ENCODE measurements at regions not wholly inside any gene's neighbourhood (a gene's known extent, or its start where the extent isn't known, plus 50 kb on each side); places are given as distances from the start of the nearest gene placed in this dataset.

- TF ChIP-seq, protein P1, sequence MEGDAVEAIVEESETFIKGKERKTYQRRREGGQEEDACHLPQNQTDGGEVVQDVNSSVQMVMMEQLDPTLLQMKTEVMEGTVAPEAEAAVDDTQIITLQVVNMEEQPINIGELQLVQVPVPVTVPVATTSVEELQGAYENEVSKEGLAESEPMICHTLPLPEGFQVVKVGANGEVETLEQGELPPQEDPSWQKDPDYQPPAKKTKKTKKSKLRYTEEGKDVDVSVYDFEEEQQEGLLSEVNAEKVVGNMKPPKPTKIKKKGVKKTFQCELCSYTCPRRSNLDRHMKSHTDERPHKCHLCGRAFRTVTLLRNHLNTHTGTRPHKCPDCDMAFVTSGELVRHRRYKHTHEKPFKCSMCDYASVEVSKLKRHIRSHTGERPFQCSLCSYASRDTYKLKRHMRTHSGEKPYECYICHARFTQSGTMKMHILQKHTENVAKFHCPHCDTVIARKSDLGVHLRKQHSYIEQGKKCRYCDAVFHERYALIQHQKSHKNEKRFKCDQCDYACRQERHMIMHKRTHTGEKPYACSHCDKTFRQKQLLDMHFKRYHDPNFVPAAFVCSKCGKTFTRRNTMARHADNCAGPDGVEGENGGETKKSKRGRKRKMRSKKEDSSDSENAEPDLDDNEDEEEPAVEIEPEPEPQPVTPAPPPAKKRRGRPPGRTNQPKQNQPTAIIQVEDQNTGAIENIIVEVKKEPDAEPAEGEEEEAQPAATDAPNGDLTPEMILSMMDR (IDR thresholded peaks at IDR 0.05; ENCODE audit: extremely low read depth, missing control alignments) = no peak
- no peak for DNase-seq (ENCODE audit: low spot score)
Observed at GRCh38 chr17:73957564-73957963, 245.9 kb upstream of the RPL38 start.

- DNase-seq (ENCODE audit: low spot score) = no peak
Observed at GRCh38 chr17:73958453-73958852, 245.0 kb upstream of the RPL38 start.

GRCh38 chr17:73960469-73960868, 243.0 kb upstream of the RPL38 start:
- DNase-seq (ENCODE audit: low spot score) = no peak
- TF ChIP-seq, protein P1 (IDR thresholded peaks at IDR 0.05; ENCODE audit: extremely low read depth, missing control alignments) = no peak

More at GRCh38 chr17:73958453-73958852, 245.0 kb upstream of the RPL38 start:
- TF ChIP-seq, protein P1 (IDR thresholded peaks at IDR 0.05; ENCODE audit: extremely low read depth, missing control alignments) = no peak

DNA sequence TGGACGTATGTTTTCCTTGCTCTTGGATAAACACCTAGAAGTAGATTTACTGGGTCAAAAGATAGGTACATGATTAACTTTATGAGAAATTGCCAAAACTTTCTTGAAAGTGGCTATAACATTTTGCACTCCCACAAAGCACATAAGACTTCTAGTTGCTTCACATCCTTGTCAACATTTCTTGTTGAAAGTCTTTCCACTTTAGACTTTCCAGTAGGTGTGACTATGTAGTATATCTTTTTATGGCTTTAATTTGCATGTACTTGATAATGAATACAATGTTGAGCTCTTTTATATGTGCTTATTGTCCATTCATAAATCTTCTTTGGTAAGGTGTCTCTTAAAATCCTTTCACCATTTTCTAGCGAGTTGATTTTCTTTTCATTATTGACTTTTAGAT, 241.2 kb upstream of the RPL38 start:
- TF ChIP-seq, protein P1 (IDR thresholded peaks at IDR 0.05; ENCODE audit: extremely low read depth, missing control alignments) = no peak
- no peak for DNase-seq (ENCODE audit: low spot score)

GRCh38 chr17:73968680-73969079, 234.8 kb upstream of the RPL38 start:
- TF ChIP-seq, protein P1 (IDR thresholded peaks at IDR 0.05; ENCODE audit: extremely low read depth, missing control alignments) = no peak
- DNase-seq (ENCODE audit: low spot score) = no peak

DNA sequence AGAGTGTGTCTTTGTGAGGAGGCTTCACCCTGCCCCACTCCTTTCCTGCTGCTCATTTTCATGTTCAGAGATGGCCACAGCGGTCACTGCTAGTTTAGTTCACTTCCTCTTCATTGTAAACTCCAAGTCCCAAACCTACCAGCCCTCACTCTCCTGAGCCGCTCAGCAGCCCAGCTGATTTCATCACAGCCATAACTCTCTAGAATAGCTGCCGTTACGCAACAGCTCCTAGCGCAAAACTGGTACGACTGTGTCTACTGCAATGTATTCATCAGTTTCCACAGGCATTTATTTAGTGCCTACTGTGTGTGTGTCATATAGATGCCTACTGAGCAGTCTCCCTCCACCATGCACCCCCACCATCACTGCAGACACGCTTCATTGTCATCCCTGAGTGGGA, 233.5 kb upstream of the RPL38 start:
- no peak for DNase-seq (ENCODE audit: low spot score)
- TF ChIP-seq, protein P1 (IDR thresholded peaks at IDR 0.05; ENCODE audit: extremely low read depth, missing control alignments) = no peak

- TF ChIP-seq, protein P1 (IDR thresholded peaks at IDR 0.05; ENCODE audit: extremely low read depth, missing control alignments) = no peak
- no peak for DNase-seq (ENCODE audit: low spot score)
Observed at GRCh38 chr17:73971127-73971526, 232.4 kb upstream of the RPL38 start.

Measured in GM20000 (cell line).